GM19455 (cell line): ENCODE measurements at regions not wholly inside any gene's neighbourhood (a gene's known extent, or its start where the extent isn't known, plus 50 kb on each side); places are given as distances from the start of the nearest gene placed in this dataset.
"Not testable (repeated sequence)": the region's sequence is repeated elsewhere in the genome, so short reads cannot be mapped to it uniquely, and the experiment has no call there.

Source experiments
- ATAC-seq: cut with Tn5 transposase; IDR thresholded peaks from one replicate; pipeline ENCODE4 v1.9.1; 2021; ENCODE audit not compliant: unreplicated experiment

DNA sequence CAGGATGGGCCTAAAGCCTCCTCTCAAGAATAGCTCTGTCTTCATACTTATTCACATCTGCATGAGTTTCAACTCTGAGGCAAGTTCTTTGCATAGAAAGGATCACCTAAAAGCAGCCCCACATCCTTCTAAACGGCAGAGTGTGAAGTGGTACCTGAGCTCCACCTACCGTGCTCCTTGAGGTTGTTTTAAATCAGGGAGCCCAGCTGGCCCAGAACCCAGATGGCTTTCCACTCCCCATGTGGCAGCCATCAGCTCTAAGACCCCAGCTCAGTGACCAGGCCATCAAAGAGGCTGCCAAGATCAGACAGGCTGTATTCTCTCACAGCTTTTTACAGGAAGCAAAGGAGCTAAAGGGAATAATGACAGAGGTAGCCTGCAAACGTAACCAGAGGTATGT is 299.3 kb downstream of the RASEF start:
- no peak for ATAC-seq

DNA sequence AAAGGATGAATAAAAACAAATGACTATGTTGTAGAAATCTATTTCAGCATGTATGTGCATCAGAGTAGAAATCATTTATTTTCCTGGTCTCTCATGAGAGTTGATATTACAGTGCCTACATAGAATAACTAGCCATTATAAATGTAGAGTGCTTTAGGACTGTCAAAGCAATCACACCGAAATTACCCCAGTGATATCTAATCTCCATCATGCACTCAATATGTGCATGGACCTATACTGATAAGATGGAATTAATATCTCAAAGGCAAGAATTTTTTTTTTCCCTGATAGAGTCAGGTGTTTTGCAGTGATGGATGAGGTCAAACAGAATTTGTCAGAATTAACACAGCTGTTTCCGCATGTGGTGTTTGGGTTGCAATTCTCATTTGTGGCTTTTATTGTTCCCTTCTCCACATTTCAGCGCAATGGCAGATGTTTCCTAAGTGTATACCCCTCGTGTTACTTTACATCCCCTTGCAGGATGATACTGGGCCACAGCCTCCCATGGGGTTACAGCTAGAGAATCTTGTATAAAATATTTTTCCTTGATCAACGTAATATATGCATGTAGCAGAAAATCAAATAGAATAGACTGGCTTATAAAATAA is 298.8 kb downstream of the RASEF start:
- ATAC-seq = no peak

DNA sequence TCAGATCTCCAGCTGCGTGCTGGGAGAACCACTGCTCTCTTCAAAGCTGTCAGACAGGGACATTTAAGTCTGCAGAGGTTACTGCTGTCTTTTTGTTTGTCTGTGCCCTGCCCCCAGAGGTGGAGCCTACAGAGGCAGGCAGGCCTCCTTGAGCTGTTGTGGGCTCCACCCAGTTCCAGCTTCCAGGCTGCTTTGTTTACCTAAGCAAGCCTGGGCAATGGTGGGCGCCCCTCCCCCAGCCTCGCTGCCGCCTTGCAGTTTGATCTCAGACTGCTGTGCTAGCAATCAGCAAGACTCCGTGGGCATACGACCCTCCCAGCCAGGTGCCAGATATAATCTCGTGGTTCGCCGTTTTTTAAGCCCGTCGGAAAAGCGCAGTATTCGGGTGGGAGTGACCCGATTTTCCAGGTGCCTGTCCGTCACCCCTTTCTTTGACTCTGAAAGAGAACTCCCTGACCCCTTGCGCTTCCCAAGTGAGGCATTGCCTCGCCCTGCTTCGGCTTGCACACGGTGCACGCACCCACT is 288.2 kb downstream of the RASEF start:
- ATAC-seq = not testable (repeated sequence)

DNA sequence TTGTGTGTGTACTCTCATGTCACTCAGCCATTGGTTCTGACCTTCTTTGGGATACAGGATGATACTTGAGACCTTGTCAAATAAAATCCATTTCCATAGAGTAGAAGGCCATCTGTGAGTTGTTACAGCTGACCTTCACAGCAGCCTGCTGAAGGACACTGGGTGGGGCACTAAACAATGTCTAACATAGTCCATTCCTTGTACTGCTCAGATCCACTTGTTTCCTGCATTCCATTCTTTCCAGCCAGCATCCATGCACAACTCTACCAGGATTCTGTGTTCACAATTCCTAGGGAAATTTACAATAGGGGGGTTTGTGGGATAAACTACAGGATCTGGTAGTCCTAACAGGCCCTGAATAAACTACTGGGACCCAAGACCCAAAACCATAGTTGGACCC is 286.4 kb downstream of the RASEF start:
- ATAC-seq = no peak

DNA sequence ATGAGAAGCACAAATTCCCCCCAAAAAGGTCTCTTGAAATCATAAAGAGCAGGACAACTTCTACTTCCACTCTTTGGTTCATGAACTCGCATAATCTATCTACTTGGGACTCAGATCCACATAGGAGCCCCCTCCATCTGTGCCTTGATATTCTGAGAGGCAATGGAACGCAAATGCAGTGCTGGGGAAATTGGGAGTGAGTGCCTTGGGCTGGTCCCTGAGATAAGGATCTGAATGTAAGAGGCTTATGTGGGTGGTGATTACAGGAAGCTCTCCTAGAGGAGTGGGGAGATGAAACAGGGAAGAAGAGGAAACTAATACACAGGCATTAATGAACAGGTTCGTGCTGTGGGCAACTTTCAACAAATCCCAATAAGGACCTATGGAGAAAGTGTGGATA is 285.6 kb downstream of the RASEF start:
- no peak for ATAC-seq

DNA sequence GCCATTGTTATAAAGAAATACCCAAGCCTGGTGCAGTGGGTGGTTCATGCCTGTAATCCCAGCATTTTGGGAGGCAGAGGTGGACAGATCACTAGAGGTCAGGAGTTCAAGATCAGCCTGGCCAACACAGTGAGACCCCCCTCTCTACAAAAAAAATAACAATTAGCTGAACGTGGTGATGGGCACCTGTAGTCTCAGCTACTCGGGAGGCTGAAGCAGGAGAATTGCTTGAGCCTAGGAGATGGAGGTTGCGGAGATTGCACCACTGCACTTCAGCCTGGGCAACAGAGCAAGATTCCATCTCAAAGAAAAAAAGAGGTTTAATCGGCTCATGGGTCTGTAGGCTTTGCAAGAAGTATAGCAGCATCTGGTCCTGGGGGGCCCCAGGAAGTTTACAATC is 284.0 kb downstream of the RASEF start:
- ATAC-seq = not testable (repeated sequence)

DNA sequence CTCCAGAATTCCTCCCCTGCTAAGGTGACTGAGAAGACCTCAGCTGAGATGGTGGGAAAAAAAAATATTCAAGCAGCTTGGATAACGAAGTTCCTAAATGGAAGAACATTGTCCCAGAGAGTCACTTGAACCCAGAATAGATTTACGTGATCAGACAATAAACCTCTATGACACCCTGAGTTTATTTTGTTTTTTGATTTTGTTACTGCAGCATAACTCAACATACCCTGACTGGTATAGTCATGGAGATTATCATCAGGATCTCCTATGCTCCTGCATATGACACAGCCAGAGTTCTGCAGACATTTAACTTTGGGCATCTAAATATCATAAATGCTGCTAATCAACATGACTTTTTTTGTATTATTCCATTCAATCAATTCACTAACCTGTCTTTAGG is 282.9 kb downstream of the RASEF start:
- ATAC-seq = no peak

DNA sequence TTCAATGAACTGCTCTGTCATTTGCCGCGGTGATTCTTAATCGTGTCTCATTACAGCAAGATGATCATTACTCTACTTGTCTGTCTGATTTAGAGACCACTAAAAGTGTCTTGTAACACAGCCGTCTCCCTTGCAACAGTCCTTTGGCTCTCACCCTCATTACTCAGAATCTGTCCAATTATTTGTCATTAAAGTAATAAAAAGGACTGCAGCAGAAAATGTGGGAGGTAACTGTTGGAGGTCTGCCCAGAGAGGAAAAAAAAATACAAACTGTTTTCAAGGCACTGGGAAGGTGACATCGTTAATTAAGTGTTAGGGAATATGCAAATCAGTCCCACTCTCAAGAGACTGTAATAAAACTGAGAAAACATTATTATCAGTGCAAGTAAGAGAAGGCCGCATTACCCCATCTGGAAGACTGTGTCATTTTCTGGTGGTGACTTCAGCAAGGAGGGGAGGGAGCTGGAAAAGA is 281.0 kb downstream of the RASEF start:
- ATAC-seq = no peak

DNA sequence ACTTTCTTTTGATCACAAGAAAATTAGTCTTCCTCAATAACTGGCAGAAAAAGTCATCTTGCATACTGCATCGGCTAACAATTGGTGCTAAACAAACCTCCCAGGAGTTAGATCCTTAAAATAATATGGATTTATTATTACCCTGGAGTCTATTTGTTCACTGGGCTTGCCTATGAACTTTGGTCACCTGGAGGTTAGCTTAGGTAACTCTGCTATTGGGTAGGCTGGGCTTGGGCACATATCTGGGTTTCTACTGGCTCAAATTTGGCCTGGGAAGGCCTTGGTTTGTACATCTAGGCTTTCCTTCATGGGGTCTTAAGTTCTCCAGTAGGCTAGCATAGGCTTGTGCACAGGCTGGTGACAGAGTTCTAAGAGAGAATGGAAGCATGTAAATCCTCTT is 279.9 kb downstream of the RASEF start:
- ATAC-seq = no peak

DNA sequence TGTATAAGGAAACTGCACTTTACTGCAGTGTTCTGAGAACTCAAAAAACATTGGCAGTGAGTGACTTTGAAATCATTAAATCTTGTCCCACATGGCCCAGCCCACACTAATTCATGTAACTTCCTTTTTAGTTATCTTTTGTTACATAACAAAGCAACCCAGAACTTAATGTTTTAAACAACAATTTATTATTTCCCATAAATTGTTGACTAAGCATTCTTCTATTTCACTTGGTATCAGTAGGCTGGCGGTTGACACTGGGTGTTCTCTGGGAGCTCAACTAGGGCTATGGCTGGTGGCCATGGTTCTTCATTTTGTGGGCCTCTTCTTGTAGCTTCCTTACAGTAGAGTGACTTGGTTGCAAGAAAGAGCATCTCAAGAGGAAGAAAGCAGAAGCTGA is 278.4 kb downstream of the RASEF start:
- ATAC-seq = no peak

DNA sequence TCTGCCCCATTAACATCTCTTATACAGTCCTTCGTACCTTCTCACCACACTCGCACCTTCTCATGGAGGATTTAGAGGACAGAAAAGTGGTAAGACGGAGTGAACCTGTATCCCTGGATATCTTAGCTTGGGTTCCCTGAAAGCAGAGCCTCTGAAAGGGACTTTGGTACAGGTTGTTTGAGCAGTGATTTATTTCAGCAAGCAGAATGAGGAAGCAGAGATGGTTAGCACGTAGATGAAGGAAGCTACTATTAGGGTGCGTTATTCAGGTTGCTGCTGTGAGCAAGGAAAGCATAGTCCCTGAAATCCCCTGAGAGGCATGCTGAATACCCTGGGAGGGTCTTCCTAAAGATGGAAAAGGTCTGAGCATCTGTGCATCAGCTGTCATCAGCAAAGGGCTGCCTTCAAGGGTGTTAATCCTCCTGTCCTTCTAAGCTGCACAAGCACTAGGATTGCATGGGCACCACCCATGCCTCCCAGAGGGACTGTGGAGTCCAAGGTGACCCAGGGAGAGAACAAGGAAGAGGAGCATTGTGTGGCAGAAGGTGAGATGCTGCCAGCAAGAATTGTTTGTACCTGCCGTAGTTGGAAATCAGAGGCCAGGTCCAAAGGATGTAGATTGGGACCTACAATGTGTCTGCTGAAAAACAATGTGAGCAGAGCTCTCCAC is 273.7 kb downstream of the RASEF start:
- no peak for ATAC-seq

DNA sequence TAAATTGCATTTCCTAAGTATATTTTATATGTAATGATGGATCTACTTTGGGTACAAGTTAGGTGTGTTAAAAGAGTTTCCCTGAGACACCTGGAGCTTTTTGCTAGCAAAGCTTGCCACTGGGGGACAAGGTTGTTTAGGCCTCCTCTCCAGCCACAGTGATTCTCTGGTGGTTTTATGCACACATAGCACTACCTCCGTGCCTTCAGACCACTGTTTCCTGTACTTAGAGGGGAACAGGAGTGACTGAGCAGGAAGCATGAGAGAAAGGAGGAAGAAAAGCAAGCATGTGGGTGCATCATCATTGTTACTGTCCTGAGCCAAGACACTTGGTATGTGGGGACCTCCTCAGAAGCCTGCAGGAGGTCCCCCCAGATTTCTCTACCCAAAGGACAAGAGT is 272.1 kb downstream of the RASEF start:
- ATAC-seq = no peak

DNA sequence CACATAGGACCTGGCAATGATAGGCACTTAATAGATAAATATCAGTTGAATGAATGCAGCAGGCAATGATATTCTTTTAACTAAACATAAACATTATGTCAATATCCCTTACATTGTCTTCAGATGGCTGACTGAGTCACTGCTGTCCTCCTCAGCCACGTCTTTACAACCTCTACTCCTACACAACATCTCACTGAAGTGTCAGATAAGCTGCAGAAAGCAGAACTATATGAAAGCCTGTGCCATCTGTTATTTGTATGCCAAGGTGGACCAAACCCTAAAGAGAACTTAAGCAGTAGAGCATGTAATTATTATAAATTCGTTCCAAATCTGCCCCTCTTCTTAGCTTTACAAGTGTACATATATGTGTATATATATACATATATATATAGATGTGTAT is 271.2 kb downstream of the RASEF start:
- ATAC-seq = no peak

DNA sequence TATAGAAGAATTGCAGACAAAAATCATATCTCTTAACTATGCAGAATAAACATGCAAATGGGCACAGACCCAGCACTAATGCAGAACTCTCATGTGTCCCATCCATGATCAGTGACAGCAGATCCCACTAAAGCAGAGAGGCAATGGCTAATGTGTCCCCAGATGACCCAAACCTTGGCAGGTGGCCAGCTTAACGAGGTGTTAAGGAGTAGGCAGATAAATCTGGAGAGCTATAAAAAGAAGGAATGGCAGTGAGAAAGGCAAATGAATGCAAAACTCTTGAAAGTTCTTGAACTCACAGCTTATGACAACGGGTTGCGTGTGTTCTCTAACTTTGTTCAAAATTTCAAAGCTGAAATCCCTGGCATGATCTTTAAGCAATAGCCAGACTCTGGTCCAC is 265.4 kb downstream of the RASEF start:
- no peak for ATAC-seq

DNA sequence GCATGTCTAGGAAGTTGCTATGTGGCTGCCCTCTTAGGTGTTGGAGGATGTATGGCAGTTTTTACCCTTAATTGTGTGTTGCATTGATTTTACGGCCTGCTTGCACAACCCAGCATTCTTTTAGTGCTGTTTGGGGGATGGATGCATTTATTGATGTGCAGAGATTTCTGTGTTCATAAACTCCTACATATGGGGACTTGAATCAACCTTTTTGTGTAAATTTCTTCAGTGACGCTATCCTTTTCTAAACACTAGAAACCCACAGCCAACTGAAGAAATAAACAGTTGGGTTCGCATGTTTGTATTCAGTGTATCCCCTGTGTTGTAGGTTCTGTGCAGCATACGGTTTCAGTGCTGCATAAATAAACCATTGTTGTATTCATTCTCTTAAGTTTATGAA is 263.7 kb downstream of the RASEF start:
- no peak for ATAC-seq

DNA sequence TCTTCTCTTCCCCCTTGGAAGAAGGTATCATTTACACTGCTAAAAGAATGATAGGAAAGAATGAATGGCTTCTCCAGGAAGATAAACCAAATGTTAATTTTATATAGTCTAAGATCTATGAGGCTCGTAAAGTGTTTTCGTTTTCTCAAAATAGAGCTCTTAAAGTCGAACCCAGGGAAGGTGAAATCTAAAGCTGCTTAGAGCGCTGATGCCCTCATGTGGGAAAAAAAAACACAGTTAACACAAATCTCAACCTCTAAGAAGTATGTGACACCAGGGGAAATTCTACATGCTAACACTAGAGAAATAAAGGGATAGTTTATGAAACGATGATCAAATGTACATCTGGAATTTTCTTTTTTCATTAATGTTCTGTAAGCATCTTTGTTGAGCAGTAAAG is 257.9 kb downstream of the RASEF start:
- no peak for ATAC-seq

DNA sequence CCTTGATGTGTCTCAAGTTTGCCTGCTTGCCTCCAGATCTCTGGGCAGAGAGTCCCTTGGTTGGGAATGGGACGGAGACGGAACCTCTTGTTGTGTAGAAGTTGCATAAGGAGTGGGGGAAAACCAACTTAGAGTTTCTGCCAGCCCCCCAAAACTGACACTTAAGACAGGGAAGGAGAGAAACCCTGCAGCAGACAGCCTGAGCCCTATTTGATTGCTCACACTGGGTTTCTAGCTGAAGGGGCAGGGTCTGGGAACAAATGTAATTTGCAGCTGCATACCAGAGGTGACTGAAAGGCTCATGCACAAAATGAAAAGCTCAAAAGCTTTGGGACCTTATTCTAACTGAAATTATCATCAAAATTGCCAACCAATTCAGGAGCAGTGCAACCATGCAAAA is 254.5 kb downstream of the RASEF start:
- ATAC-seq = no peak

DNA sequence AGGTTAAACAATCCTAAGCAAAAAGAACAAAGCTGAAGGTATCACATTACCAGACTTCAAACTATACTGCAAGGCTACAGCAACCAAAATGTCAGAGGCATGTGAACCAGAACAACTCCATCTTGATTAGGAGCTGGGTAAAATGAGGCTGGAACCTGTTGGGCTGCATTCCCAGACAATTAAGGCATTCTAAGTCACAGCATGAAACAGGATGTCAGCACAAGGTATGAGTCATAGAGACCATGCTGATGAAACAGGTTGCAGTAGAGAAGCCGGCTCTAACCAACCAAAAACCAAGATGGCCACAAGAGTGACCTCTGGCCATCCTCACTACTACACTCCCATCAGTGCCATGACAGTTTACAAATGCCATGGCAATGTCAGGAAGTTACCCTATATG is 252.0 kb downstream of the RASEF start:
- ATAC-seq = no peak

DNA sequence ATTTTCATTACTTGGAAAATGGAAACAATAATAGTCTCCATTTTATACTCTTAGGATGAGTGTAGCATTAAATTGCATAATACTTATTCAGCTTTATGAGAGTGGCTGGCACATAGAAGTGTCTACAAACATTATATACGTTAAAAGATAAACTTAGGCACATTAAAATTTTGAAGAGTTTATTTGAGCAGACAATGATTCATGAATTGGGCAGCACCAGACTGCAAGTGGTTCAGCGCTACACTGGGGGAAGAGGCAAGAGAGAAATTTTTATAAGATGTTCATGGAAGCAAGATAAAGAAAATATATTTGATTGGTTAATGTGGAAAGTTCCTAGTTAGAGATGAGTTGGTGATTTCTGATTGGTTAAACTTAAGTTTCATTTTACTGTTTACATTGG is 243.7 kb downstream of the RASEF start:
- no peak for ATAC-seq

DNA sequence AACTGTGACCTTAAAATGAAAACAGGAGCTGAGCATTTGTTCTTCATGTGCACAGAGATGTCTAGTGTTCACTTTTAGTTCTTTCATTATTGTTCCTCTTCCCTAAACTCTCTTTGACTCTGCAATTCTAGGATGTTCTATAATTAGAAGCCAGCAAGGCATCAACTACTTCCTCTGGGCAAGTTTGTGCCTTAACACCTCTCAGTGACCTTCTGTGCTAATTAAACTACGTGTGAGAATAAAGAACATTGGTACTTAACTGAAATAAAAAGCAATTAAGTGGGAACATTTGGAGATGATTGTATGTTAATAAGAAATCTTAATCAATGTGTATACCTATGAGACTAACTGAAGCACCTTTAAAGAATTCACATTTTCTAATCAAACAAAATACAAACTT is 242.8 kb downstream of the RASEF start:
- ATAC-seq = no peak

DNA sequence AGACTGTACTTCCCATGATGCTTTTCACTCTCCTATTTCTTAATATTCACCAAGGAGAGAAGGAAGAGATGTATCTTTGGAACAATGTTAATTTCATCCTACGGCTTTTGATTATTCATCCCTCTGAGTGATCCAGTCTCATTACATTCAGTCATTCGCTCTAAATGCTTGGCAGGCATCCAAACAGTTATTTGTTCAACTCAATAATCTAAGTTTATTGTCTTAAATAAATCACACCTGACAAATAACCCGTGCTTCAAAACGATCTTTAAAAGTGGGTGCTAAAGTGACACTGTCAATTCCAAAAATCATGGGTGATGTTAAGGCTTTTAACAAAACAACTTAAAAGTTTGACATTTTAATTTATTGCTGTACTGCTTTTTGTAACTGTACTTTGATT is 233.1 kb downstream of the RASEF start:
- ATAC-seq = no peak

DNA sequence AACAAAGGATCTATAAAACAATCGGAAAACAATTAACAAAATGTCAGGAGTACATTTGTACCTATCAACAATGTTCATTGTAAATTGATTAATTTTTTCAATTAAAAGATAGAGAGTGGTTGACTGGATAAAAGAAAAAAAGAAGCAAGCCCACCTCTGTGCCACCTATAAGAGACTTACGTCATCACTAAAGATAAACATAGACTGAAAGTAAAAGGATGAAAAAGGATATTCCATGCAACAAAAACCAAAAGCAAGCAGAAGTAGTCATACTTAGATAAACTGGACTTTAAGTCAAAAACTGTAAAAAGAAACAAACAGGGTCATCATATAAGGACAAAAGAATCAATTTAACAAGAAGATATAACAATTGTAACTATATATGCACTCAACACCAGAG is 197.4 kb downstream of the RASEF start:
- ATAC-seq = no peak
